ENCODE measurements at regions not wholly inside any gene's neighbourhood (a gene's known extent, or its start where the extent isn't known, plus 50 kb on each side); places are given as distances from the start of the nearest gene placed in this dataset.

DNA sequence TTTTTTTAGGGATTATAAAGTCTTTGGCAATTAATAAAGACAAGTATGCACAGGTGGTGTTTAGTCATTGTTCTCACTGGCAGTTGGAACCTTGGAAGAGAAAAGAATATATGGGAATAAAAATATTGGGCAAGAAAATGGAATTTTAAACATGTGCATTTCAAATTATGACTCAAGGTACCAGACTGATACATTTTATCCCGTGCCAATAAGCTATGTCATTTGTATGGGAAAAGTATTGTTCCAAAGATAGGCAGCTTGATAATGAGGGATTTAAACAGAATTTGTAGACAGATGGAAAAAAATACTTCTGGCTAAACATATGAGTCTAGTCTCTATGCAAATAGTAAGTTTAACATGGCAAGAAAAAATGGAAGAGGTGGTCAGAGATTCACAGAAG lies 169.5 kb upstream of the UFM1 start:
- Mint-ChIP-seq H3K9me3 (no peaks in the 10 kb centered on the region), H3K27ac (peak overlapping the region in 1 of 2 donors; percentile 39), H3K36me3 (peaks cover 0 to 10% of the 10 kb centered on the region in 2 donors)
- DNase-seq (ENCODE audit: low spot score in 2 of 2) (no peak), ATAC-seq (no peak)

DNA sequence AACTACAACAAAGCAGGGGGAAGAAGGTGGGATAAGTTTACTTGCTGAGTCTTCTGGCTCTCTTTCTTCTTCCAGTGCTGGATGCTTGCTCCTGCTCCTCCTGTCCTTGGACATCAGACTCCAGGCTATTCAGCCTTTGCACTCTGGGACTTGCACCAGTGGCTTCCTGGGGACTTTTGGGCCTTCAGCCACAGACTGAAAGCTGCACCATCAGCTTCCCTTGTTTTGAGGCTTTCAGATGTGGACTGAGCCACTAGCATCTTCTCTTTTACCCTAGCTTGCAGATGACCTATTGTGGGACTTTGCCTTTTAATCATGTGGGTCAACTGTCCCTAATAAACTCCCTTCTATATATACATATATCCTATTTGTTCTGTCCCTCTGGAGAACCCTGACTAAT lies 173.0 kb upstream of the UFM1 start:
- Mint-ChIP-seq H3K27ac (no peak overlapping the region), H3K36me3 (peaks cover 0 to 10% of the 10 kb centered on the region in 2 donors), H3K9me3 (peaks cover 0 to 5% of the 10 kb centered on the region in 2 donors)
- DNase-seq (ENCODE audit: low spot score in 2 of 2) (no peak), ATAC-seq (no peak)

DNA sequence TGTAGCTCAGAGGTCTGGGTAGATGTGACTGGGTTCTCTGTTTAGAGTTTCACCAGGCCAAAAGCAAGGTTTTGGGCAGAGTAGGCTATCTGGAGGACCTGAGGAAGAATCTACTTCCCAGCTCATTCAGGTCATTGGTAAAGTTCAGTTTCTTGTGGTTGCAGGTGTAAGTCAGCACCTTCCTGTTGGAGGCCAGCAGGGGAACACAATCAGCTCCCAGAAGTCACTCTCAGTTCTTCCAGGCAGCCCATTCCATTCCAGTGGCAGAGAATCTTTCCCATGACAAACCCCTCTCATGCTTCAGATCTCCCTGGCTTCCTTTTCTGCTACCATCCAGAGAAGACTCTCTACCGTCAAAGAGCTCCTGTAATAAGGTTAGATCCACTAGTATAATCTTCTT lies 176.2 kb upstream of the UFM1 start:
- H3K27ac Mint-ChIP-seq: no peak overlapping the region
- peaks cover 0 to 5% of the 10 kb centered on the region in 2 donors for H3K9me3 Mint-ChIP-seq
- ATAC-seq: no peak
- no peaks in the 10 kb centered on the region for H3K36me3 Mint-ChIP-seq
- DNase-seq (ENCODE audit: low spot score in 2 of 2): no peak

DNA sequence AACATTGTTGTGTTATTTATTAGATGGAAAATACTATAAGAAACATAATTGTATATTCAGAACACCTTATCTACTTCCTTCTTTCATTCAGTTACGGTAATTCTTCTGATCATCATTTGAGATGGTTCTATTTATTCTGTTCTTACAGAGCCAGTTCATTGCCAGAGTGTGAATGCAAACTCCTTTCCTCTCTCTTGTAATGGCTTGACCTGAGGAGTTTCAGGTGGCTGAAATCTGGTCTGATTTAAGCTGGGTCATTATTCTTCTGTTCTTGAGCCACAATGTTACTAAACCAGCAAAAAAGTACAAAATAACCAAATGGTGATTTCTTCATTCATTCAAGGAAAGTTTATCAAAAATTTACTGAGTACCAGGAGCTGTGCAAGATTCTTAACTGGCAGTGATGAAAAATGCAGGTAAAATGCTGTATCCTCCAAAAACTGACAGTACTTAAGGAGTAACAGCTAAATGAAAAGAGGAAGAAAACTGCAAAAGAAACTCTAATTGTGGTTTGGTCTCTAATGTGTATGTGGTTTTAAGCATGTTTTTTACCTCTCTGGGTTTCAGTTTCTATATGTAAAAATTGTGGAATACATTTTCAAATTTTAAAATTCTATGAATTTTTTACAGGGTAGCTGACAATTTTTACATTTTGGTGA lies 182.4 kb upstream of the UFM1 start:
- no peak for ATAC-seq
- Mint-ChIP-seq H3K9me3 (peaks cover 0 to under 1% of the 10 kb centered on the region in 2 donors), H3K27ac (no peak overlapping the region), H3K36me3 (no peaks in the 10 kb centered on the region)
- DNase-seq (ENCODE audit: low spot score in 2 of 2): no peak

DNA sequence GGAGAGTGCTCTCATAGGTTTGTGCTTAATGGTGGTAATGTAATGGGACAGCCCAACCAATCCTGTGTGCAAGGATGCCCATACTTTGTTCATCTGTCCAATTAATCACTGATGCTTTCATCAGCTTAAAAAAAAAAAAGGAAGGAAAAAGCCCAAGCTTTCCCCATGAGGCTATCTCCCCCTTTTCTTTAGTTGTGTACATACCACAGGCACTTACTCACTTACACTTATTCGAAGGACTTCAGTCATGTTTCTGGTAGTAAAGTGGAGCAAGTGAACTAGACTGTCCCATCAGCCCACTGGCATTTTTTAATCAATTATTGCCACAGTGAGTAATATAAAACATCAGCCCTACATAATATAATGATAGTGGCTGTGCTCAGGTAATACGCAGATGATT lies 183.5 kb upstream of the UFM1 start:
- no peak for DNase-seq (ENCODE audit: low spot score in 2 of 2)
- no peaks in the 10 kb centered on the region for H3K36me3 Mint-ChIP-seq
- ATAC-seq: no peak
- H3K9me3 Mint-ChIP-seq: no peaks in the 10 kb centered on the region
- H3K27ac Mint-ChIP-seq: no peak overlapping the region

DNA sequence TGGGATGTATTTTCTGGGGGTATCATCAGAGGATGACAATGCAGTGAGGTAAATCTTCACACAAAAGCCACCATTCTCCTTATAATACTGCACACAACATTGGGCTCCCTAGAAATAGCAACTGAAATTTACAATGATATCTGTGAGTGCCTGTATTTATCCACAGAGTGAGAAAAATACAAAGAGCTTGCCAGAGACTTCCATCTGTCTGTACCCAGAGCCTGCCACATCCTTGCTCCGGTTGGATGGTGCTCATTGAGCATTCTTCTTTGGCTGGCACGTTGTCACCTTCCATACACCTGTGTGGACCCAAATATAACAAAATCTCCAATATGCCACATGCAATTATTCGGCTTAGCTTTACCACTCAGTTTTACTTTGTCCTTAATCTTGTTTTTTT lies 189.5 kb upstream of the UFM1 start:
- ATAC-seq (no peak), DNase-seq (ENCODE audit: low spot score in 2 of 2) (no peak)
- H3K27ac Mint-ChIP-seq: no peak overlapping the region
- H3K9me3 Mint-ChIP-seq: peaks cover 0 to 4% of the 10 kb centered on the region in 2 donors
- no peaks in the 10 kb centered on the region for H3K36me3 Mint-ChIP-seq

DNA sequence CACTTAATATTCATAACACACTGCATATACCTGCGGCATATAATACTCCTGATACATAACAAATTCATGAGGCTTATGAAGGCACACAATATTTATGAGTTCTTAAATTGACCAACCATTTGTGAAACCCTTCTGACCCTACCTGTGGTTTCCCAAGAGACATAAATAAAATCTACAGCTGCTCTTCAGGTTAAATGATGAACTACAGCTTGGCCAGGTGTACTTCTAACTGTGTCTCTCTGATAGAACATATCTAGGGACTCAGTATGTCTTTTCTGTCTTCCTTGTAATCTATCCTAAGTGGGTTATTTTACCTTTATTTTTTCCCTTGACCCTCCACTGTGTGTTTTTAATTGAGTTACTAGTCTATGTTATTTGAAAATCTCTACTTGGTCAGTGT lies 189.9 kb upstream of the UFM1 start:
- H3K9me3 Mint-ChIP-seq: peaks cover 0 to 4% of the 10 kb centered on the region in 2 donors
- no peak for DNase-seq (ENCODE audit: low spot score in 2 of 2)
- no peaks in the 10 kb centered on the region for H3K36me3 Mint-ChIP-seq
- no peak for ATAC-seq
- no peak overlapping the region for H3K27ac Mint-ChIP-seq

DNA sequence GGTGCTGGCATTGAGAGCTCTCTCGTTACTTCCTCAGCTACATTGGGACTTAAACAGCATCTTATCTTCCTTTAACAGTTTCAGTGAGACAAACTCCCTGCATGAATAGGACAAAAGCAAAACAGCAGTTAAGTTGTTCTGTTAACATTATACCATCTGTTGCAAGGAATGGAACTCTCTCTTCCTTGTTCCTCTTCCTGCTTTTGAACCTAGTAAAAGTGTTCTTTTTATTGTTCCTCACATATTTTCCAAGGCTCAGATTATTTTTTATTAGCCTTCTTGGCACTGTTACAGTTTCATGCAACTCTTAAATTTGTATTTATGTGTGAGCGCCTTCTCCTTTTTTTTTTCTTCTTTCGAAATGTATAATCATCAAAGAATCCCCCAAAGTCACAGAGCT lies 202.6 kb upstream of the UFM1 start:
- Mint-ChIP-seq H3K27ac (no peak overlapping the region), H3K9me3 (peaks cover 0 to 23% of the 10 kb centered on the region in 2 donors), H3K36me3 (peaks cover 0 to 11% of the 10 kb centered on the region in 2 donors)
- ATAC-seq (no peak), DNase-seq (ENCODE audit: low spot score in 2 of 2) (no peak)

DNA sequence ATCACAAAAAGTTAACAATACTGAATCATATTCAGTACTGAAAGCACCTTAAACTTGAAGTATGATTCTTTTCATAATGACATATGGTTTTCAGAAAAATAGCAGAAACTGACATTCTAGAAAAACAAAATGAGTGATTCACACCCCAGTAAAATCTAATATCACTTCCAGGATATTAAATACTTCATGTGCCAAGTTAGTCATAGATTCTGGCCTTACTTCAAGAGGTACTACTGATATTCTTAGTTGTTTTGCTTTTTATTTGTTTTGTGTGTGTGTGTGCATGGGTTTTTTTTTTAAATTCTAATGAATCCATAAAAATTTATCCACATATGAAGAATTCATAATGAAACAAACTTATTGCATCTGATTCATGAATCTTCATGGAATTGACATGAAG lies 207.9 kb upstream of the UFM1 start:
- DNase-seq (ENCODE audit: low spot score in 2 of 2) (no peak), ATAC-seq (no peak)
- H3K36me3 Mint-ChIP-seq: peaks cover 0 to 3% of the 10 kb centered on the region in 2 donors
- H3K27ac Mint-ChIP-seq: no peak overlapping the region
- peaks cover 0 to 2% of the 10 kb centered on the region in 2 donors for H3K9me3 Mint-ChIP-seq

DNA sequence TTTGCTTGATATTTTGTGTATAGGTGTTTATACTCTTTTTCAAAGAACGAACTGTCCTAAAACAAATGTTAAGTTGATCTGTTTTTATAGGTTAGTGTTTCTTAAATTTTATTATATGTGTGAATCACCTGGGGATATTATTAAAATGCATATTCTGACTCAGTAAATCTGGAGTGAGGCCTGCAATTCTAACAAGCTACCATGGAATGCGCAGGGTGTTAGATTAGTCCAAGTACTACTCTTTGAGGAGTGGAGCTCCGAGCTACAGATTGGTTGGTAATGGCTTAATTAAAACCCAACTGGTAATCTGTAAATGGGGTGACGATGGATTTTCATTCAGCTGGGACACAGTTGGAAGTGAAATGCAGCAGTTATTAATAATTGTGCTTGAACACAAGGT lies 214.1 kb upstream of the UFM1 start:
- Mint-ChIP-seq H3K27ac (no peak overlapping the region), H3K9me3 (peaks cover 7 to 11% of the 10 kb centered on the region in 2 donors), H3K36me3 (peaks cover under 1% of the 10 kb centered on the region in 2 donors)
- ATAC-seq (no peak), DNase-seq (ENCODE audit: low spot score in 2 of 2) (no peak)

DNA sequence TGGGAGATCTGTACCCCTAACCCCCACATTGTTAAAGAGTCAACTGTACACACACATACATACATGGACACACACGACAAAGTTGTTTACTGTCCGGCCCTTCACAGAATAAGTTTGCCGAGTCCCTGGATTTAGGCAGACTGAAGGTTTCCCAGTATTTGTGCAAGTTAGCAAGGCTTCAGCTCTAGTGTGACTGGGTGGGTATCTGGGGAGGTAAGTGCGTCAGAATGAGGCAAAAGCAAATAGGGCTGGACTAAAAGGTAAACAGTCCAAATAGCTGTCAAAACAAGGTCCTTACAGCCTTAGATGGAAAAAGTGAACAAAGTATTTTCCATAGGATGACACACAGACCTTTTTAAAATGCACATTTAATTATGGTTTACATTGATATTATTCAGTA lies 228.4 kb upstream of the UFM1 start:
- ATAC-seq: no peak
- no peaks in the 10 kb centered on the region for H3K36me3 Mint-ChIP-seq
- DNase-seq (ENCODE audit: low spot score in 2 of 2): no peak
- no peak overlapping the region for H3K27ac Mint-ChIP-seq
- H3K9me3 Mint-ChIP-seq: peaks cover 6% of the 10 kb centered on the region in 2 donors

DNA sequence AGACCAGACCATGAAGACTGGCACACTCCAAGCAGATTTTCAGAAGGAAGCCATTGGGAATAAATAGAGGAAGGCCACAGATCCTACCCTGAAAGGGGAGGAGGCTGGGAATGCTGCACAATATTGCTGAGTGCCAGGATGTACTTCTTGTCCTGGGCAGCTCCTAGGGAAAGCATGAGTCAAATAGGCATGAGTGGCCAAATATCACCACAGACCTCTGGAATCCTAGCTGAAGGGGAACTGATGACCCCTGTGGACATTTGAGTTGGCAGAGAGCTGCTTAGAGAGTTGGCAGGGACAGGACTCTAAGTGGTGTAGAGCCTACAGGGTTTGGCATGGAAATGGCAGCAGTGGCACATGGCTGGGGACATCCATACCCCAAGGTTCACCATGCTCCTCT lies 234.3 kb upstream of the TRPC4 start:
- DNase-seq (ENCODE audit: low spot score in 2 of 2) (no peak), ATAC-seq (no peak)
- Mint-ChIP-seq H3K27ac (no peak overlapping the region), H3K36me3 (peaks cover 0 to 5% of the 10 kb centered on the region in 2 donors), H3K9me3 (peaks cover 10 to 19% of the 10 kb centered on the region in 2 donors)

DNA sequence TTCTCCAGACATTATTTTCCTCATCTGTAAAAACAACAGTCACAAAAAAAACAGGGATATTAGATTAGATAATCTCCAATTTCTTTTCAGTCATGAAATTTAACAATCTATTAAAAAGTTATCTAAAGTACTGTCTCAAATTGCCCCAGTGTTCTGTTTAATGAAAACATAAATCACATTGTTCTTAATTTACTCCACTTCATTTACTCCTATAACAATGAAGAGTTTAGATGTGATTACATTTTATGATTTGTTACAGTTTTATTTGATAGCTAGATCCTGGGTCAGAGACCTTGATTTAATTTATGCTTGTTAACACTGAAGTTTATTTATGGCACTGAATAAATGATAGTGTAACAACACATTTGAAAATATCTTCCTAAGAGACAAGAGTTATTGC lies 230.2 kb upstream of the TRPC4 start:
- Mint-ChIP-seq H3K9me3 (peaks cover 4 to 13% of the 10 kb centered on the region in 2 donors), H3K36me3 (peaks cover 0 to 5% of the 10 kb centered on the region in 2 donors), H3K27ac (no peak overlapping the region)
- ATAC-seq (no peak), DNase-seq (ENCODE audit: low spot score in 2 of 2) (no peak)

DNA sequence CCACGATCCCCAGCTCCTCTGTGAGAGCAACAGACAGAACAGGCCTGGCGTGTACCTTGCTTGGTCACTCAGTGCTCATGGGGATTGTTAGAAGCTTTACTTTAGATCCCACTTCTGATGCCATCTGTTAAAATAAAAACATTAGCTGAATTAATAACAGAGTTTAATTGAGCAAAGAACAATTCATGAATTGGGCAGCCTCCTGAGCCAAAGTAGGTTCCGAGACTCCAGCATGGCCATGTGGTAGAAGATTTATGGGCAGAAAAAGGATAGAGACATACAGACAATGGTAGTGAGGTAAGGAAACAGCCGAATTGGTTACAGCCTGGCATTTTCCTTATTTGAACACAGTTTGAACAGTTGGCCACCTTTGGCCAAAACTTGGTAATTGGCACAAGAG lies 223.9 kb upstream of the TRPC4 start:
- H3K9me3 Mint-ChIP-seq: peaks cover 4 to 7% of the 10 kb centered on the region in 2 donors
- DNase-seq (ENCODE audit: low spot score in 2 of 2) (no peak), ATAC-seq (no peak)
- H3K36me3 Mint-ChIP-seq: no peaks in the 10 kb centered on the region
- H3K27ac Mint-ChIP-seq: no peak overlapping the region

DNA sequence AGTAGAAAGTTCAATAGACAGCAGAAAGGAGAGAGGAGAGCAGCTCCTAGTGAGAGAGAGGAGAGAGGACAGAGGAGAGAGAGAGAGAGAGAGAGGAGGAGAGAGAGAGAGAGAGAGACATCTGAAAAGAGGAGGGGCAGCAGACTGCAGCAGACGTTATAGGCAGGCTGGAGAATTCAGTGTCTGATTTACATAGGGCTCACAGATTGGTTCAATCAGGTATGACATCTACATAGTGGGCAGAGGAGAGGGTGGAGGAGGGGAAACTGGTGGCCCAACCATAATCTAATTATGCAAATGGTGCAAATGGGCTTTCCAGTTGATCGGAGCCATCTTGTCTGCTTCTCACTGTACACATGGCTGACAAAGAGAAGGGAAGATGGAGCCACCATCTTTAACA lies 221.3 kb upstream of the TRPC4 start:
- DNase-seq (ENCODE audit: low spot score in 2 of 2): no peak
- no peak for ATAC-seq
- Mint-ChIP-seq H3K36me3 (peaks cover 0 to 4% of the 10 kb centered on the region in 2 donors), H3K27ac (no peak overlapping the region), H3K9me3 (peaks cover 6 to 17% of the 10 kb centered on the region in 2 donors)

DNA sequence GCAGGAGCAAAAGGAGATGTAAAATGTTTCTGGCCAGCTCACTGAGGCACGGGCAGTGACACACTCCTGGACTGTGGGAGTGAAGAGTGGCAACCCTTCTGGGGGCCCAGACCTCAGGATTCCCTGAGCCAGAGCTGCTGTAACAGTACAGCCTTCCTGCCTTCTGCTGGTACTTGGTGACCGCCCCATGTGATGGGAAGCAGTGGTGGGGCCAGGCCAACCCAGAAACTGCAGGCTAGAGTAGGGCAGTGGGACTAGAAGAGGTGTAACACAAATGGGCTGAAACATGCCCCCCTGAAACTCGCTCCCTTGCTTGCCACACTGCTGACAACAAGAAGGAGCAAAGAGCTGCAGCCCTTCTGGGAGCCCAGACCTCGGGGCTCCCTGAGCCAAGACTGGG lies 217.1 kb upstream of the TRPC4 start:
- ATAC-seq (no peak), DNase-seq (ENCODE audit: low spot score in 2 of 2) (no peak)
- Mint-ChIP-seq H3K27ac (no peak overlapping the region), H3K36me3 (peaks cover 6 to 15% of the 10 kb centered on the region in 2 donors), H3K9me3 (peaks cover 12 to 31% of the 10 kb centered on the region in 2 donors)

DNA sequence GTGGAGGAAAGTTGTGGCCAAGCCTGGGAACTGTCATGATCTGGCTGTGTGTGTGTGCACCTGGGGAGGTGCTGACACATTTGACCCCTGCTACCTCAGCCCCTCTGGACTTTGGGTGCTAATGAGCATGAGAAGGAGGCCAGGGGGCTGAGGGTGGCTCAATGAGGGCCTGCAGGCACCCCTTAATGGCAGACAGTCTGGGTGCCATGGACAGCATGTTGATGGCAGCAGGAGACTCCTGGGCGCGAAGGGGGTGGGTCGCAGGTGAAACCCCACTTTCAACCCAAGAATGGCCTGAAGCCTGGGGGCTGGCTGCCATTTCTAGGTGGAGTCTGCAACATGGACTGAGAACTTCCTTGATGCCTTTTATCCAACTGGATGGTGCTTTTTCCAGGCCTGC lies 216.4 kb upstream of the TRPC4 start:
- no peak for DNase-seq (ENCODE audit: low spot score in 2 of 2)
- Mint-ChIP-seq H3K27ac (no peak overlapping the region), H3K9me3 (peaks cover 12 to 31% of the 10 kb centered on the region in 2 donors), H3K36me3 (peaks cover 6 to 15% of the 10 kb centered on the region in 2 donors)
- ATAC-seq: no peak

DNA sequence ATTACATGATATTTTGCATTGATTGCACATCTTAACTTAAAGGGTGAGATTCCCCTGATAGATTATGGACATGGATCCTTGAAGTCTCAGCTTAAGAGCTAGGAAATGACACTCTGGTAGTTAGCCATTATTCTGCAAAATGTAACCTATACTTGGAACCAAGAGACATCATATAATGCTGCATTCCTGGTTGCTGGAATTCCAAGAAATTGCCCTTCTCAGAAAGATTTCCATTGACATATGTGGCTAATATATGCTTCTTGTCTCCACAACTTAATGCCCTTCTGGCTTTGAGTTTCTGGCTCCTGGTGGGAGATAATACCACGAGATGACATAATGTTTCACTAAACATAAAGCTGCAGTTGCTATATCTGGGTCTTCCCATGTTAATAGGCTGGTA lies 204.4 kb upstream of the TRPC4 start:
- no peak for ATAC-seq
- H3K9me3 Mint-ChIP-seq: peaks cover 27 to 28% of the 10 kb centered on the region in 2 donors
- DNase-seq (ENCODE audit: low spot score in 2 of 2): no peak
- no peak overlapping the region for H3K27ac Mint-ChIP-seq
- peaks cover 0 to 15% of the 10 kb centered on the region in 2 donors for H3K36me3 Mint-ChIP-seq
